H1 (cell line): ENCODE measurements at regions not wholly inside any gene's neighbourhood (a gene's known extent, or its start where the extent isn't known, plus 50 kb on each side); places are given as distances from the start of the nearest gene placed in this dataset.

ENCODE experiments used
- CTCF ChIA-PET: fragments of 300-600 bp; sonication (Branson Sonifier 250); formaldehyde crosslinking; loops from one replicate; lab custom pipeline; 2021; ENCODE audit not compliant: partially characterized antibody; lab: Charles Lee
- POLR2A ChIA-PET: fragments of 300-600 bp; sonication (Branson Sonifier 250); formaldehyde crosslinking; loops from one replicate; lab custom pipeline; 2021; ENCODE audit warnings: inconsistent platforms; ENCODE audit not compliant: partially characterized antibody; lab: Charles Lee
- DNase-seq, 2 experiments: peaks; one replicate each; pipeline versions ENCODE4 v3.0.0 to v3.0.0-alpha.2; 2010 to 2022; ENCODE audit warnings: low spot score in 2 of 2, low read depth in 1 of 2, mixed read lengths in 1 of 2
- FAIRE-seq: peaks from 2 replicates; lab custom pipeline; 2011; peaks lifted over from hg19 to GRCh38; lab: Jason Lieb, UNC
- H2AFZ ChIP-seq: 2 replicates; pipeline ENCODE4 v1.8.1; 2012; ENCODE audit warnings: low read length, inconsistent platforms
- H2AK5ac ChIP-seq: 2 replicates; pipeline ENCODE4 v1.6.1; 2013; ENCODE audit warnings: low read depth, low read length
- H2BK120ac ChIP-seq: replicated peaks from 2 replicates; pipeline ENCODE3; 2013; ENCODE audit warnings: low read depth, low read length, inconsistent platforms
- H2BK12ac ChIP-seq: 2 replicates; pipeline ENCODE4 v1.6.1; 2013; ENCODE audit warnings: low read depth, low read length
- H2BK15ac ChIP-seq: 2 replicates; pipeline ENCODE4 v1.6.1; 2013; ENCODE audit warnings: low read length
- H2BK20ac ChIP-seq: 2 replicates; pipeline ENCODE4 v1.6.1; 2013; ENCODE audit warnings: low read length
- H2BK5ac ChIP-seq: 2 replicates; pipeline ENCODE4 v1.6.1; 2013; ENCODE audit warnings: low read depth, low read length
- H3K14ac ChIP-seq: 2 replicates; pipeline ENCODE4 v1.6.1; 2013; ENCODE audit warnings: inconsistent platforms; ENCODE audit not compliant: insufficient read length
- H3K18ac ChIP-seq: 2 replicates; pipeline ENCODE4 v1.6.1; 2013; ENCODE audit warnings: low read length; ENCODE audit errors: extremely low read depth
- H3K23ac ChIP-seq: 2 replicates; pipeline ENCODE4 v1.6.1; 2013; ENCODE audit warnings: inconsistent platforms; ENCODE audit not compliant: insufficient read length
- H3K23me2 ChIP-seq: 2 replicates; pipeline ENCODE4 v1.6.1; 2013; ENCODE audit warnings: low read depth, low read length
- H3K27ac ChIP-seq: 2 replicates; pipeline ENCODE4 v1.6.1; 2011; ENCODE audit warnings: low read depth, low read length, inconsistent platforms
- H3K27me3 ChIP-seq, 4 experiments: replicated peaks in 1 of 4; 1 replicate in 1 of 4; 2 replicates in 3 of 4; pipeline versions ENCODE4 v1.6.1 to v1.8.1; 2011 to 2013; ENCODE audit warnings: low read length in 3 of 4, mild to moderate bottlenecking in 3 of 4, inconsistent platforms in 2 of 4, mixed read lengths in 2 of 4, moderate library complexity in 1 of 4; ENCODE audit not compliant: control insufficient read depth in 3 of 4, insufficient read depth in 3 of 4; ENCODE audit errors: extremely low read depth in 1 of 4
- H3K36me3 ChIP-seq, 4 experiments: 2 replicates each; pipeline versions ENCODE4 v1.6.1 to v1.8.1; 2011 to 2013; ENCODE audit warnings: mild to moderate bottlenecking in 4 of 4, low read length in 3 of 4, moderate library complexity in 2 of 4, control low read depth in 1 of 4, inconsistent platforms in 1 of 4; ENCODE audit not compliant: insufficient read depth in 4 of 4, control insufficient read depth in 2 of 4
- H3K4ac ChIP-seq: replicated peaks from 2 replicates; pipeline ENCODE3; 2013; ENCODE audit warnings: low read length, low read depth, mixed read lengths, inconsistent platforms; ENCODE audit not compliant: insufficient read length
- H3K4me1 ChIP-seq, 4 experiments: replicated peaks in 1 of 4; 1 replicate in 1 of 4; 2 replicates in 3 of 4; pipeline versions ENCODE4 v1.6.1 to v1.8.1; 2011 to 2013; ENCODE audit warnings: low read length in 3 of 4, inconsistent platforms in 2 of 4, mixed read lengths in 1 of 4; ENCODE audit not compliant: insufficient read depth in 4 of 4, control insufficient read depth in 3 of 4
- H3K4me2 ChIP-seq, 2 experiments: 2 replicates each; pipeline versions ENCODE4 v1.6.1 to v1.8.1; 2011 to 2013; ENCODE audit warnings: low read depth in 2 of 2, low read length in 2 of 2, control low read depth in 1 of 2, inconsistent platforms in 1 of 2, mild to moderate bottlenecking in 1 of 2; ENCODE audit not compliant: insufficient read depth in 1 of 2
- H3K4me3 ChIP-seq, 4 experiments: fragments of 200-600, 300-600 bp in 1 of 4; sonication (generic), shearing (Covaris generic), sonication (Bioruptor Twin) in 1 of 4; 2 replicates each; pipeline versions ENCODE4 v1.5.1 to v1.8.1; 2011 to 2016; ENCODE audit warnings: low read length in 4 of 4, low read depth in 3 of 4, control low read depth in 2 of 4, inconsistent platforms in 2 of 4, mild to moderate bottlenecking in 2 of 4, mixed read lengths in 1 of 4, moderate library complexity in 1 of 4; ENCODE audit not compliant: insufficient read depth in 2 of 4; ENCODE audit errors: extremely low read depth in 1 of 4
- H3K56ac ChIP-seq: replicated peaks from 2 replicates; pipeline ENCODE3; 2013; ENCODE audit warnings: low read depth, mild to moderate bottlenecking, mixed read lengths, low read length, inconsistent platforms; ENCODE audit not compliant: insufficient read length
- H3K79me1 ChIP-seq: 2 replicates; pipeline ENCODE4 v1.6.1; 2013; ENCODE audit warnings: low read depth, low read length, control low read depth
- H3K79me2 ChIP-seq, 2 experiments: 2 replicates each; pipeline versions ENCODE4 v1.6.1 to v1.8.1; 2012 to 2013; ENCODE audit warnings: low read length in 2 of 2, mild to moderate bottlenecking in 2 of 2, inconsistent platforms in 1 of 2; ENCODE audit not compliant: insufficient read depth in 2 of 2, control insufficient read depth in 1 of 2
- H3K9ac ChIP-seq, 4 experiments: replicated peaks in 1 of 4; 1 replicate in 1 of 4; 2 replicates in 3 of 4; pipeline versions ENCODE4 v1.6.1 to v1.8.1; 2011 to 2013; ENCODE audit warnings: low read depth in 3 of 4, low read length in 3 of 4, control low read depth in 2 of 4, mild to moderate bottlenecking in 2 of 4, moderate library complexity in 2 of 4, inconsistent platforms in 1 of 4; ENCODE audit errors: extremely low read depth in 1 of 4
- H3K9me3 ChIP-seq, 2 experiments: 2 replicates each; pipeline versions ENCODE4 v1.6.1 to v1.8.1; 2012 to 2013; ENCODE audit warnings: mild to moderate bottlenecking in 2 of 2, moderate library complexity in 2 of 2, control low read depth in 1 of 2, inconsistent platforms in 1 of 2, low read depth in 1 of 2, low read length in 1 of 2, mixed read lengths in 1 of 2; ENCODE audit not compliant: insufficient read depth in 2 of 2
- H4K20me1 ChIP-seq, 2 experiments: replicated peaks in 1 of 2; 2 replicates each; pipeline versions ENCODE3 to v1.8.1; 2011 to 2013; ENCODE audit warnings: inconsistent platforms in 2 of 2, low read length in 2 of 2, mild to moderate bottlenecking in 1 of 2; ENCODE audit not compliant: insufficient read depth in 2 of 2, control insufficient read depth in 1 of 2
- H4K5ac ChIP-seq: 2 replicates; pipeline ENCODE4 v1.6.1; 2013; ENCODE audit warnings: low read length, low read depth, mixed read lengths, inconsistent platforms; ENCODE audit not compliant: insufficient read length
- H4K8ac ChIP-seq: 2 replicates; pipeline ENCODE4 v1.8.0; 2013; ENCODE audit warnings: mild to moderate bottlenecking, moderate library complexity, low read length, inconsistent platforms; ENCODE audit not compliant: insufficient read depth; ENCODE audit errors: extremely low read depth
- H4K91ac ChIP-seq: replicated peaks from 2 replicates; pipeline ENCODE3; 2013; ENCODE audit warnings: low read length, mixed read lengths, inconsistent platforms; ENCODE audit not compliant: insufficient read length
- JUND ChIP-seq: IDR thresholded peaks from 2 replicates; pipeline ENCODE4 v1.6.1; 2011; ENCODE audit warnings: mild to moderate bottlenecking, improper control_type of control experiment, low read length
- KDM4A ChIP-seq: IDR thresholded peaks from one replicate; pipeline ENCODE4 v1.7.1; 2012; ENCODE audit warnings: low read depth, mild to moderate bottlenecking, moderate library complexity, low read length, inconsistent platforms; ENCODE audit not compliant: severe bottlenecking
- WGBS, 2 experiments: shearing (Covaris generic) in 1 of 2; methylation state at CpG; one replicate each; pipeline versions ENCODE4 v1.1.6 to v1.1.7; 2013 to 2015; ENCODE audit warnings: low lambda C conversion rate in 2 of 2, mixed read lengths in 2 of 2, inconsistent platforms in 1 of 2, low coverage in 1 of 2, missing lambda C conversion rate in 1 of 2; ENCODE audit not compliant: insufficient replicate concordance in 2 of 2, insufficient coverage in 1 of 2, insufficient read length in 1 of 2; ENCODE audit errors: extremely low coverage in 1 of 2, missing lambda C conversion rate in 1 of 2; 5-methylcytosine and 5-hydroxymethylcytosine counted together

- Histone ChIP-seq H4K5ac (no peak overlapping the region), H3K9ac (no peak overlapping the region), H4K8ac (no peak overlapping the region), H3K9me3 (no peaks in the 10 kb centered on the region), H2AFZ (no peak overlapping the region), H3K4me3 (no peak overlapping the region), H2BK15ac (no peak overlapping the region), H2BK5ac (no peak overlapping the region), H3K79me2 (no peaks in the 10 kb centered on the region), H3K27me3 (no peaks in the 10 kb centered on the region), H3K14ac (no peak overlapping the region), H3K23me2 (no peaks in the 10 kb centered on the region), H2BK120ac (no peak overlapping the region), H2AK5ac (no peak overlapping the region), H3K56ac (no peak overlapping the region), H3K79me1 (no peaks in the 10 kb centered on the region), H3K4me2 (no peak overlapping the region), H4K20me1 (no peaks in the 10 kb centered on the region), H4K91ac (no peak overlapping the region), H3K27ac (no peak overlapping the region), H3K4ac (no peak overlapping the region), H3K23ac (no peak overlapping the region), H3K18ac (no peak overlapping the region), H3K36me3 (no peaks in the 10 kb centered on the region), H2BK20ac (no peak overlapping the region), H3K4me1 (no peaks in the 10 kb centered on the region), H2BK12ac (no peak overlapping the region)
- no peak for TF ChIP-seq JUND
- no peak for TF ChIP-seq KDM4A
- POLR2A ChIA-PET, result no interaction called here
- DNase-seq (no peak), FAIRE-seq (no peak)
- WGBS, 2 experiments, result 95% methylated on average over 2 of the region's 2 CpGs; no CpG with 5 or more reads in 1 of the 2 experiments
- CTCF ChIA-PET, result interaction anchor here (0.6 to 1.8 kb wide), 3 partner anchors 16 to 355 kb away, joined by 3 to 9 read pairs (median 3); no protein-coding TSS in a partner anchor
Observed at GRCh38 chr6:8574311-8574710, 139.0 kb upstream of the SLC35B3 start.
